HG02884 (cell line): ENCODE measurements at regions not wholly inside any gene's neighbourhood (a gene's known extent, or its start where the extent isn't known, plus 50 kb on each side); places are given as distances from the start of the nearest gene placed in this dataset.

Experiments used
- ATAC-seq: cut with Tn5 transposase; IDR thresholded peaks from one replicate; pipeline ENCODE4 v1.9.1; 2021; ENCODE audit warnings: mild to moderate bottlenecking, moderate library complexity; ENCODE audit not compliant: unreplicated experiment

- no peak for ATAC-seq
These were observed 153.2 kb downstream of the RTP5 start for GRCh38 chr2:242022550-242023290.

- no peak for ATAC-seq
These were observed 155.3 kb downstream of the RTP5 start for GRCh38 chr2:242024751-242025355.

GRCh38 chr2:242027676-242028450 is 158.3 kb downstream of the RTP5 start:
- no peak for ATAC-seq

GRCh38 chr2:242029422-242030225 is 160.1 kb downstream of the RTP5 start:
- no peak for ATAC-seq

- ATAC-seq = no peak
These were observed 160.7 kb downstream of the RTP5 start for GRCh38 chr2:242030226-242030575.

GRCh38 chr2:242030858-242031257 is 161.3 kb downstream of the RTP5 start:
- ATAC-seq = no peak

GRCh38 chr2:242031481-242032019 is 162.0 kb downstream of the RTP5 start:
- no peak for ATAC-seq

- ATAC-seq = no peak
These were observed 163.5 kb downstream of the RTP5 start for GRCh38 chr2:242032780-242033656.

- ATAC-seq = no peak
These were observed 164.6 kb downstream of the RTP5 start for GRCh38 chr2:242034138-242034537.

- ATAC-seq = no peak
These were observed 165.7 kb downstream of the RTP5 start for GRCh38 chr2:242034996-242035814.

- ATAC-seq = no peak
These were observed 166.5 kb downstream of the RTP5 start for GRCh38 chr2:242035858-242036652.

GRCh38 chr2:242036653-242036950 is 167.1 kb downstream of the RTP5 start:
- ATAC-seq = no peak

- ATAC-seq = no peak
These were observed 168.8 kb downstream of the RTP5 start for GRCh38 chr2:242038166-242038927.

GRCh38 chr2:242038928-242039341 is 169.4 kb downstream of the RTP5 start:
- no peak for ATAC-seq

GRCh38 chr2:242040303-242040655 is 170.8 kb downstream of the RTP5 start:
- ATAC-seq = no peak

- ATAC-seq = no peak
These were observed 171.2 kb downstream of the RTP5 start for GRCh38 chr2:242040681-242041080.

- no peak for ATAC-seq
These were observed 172.3 kb downstream of the RTP5 start for GRCh38 chr2:242041816-242042215.
